RWPE1 (cell line): ENCODE measurements at regions not wholly inside any gene's neighbourhood (a gene's known extent, or its start where the extent isn't known, plus 50 kb on each side); places are given as distances from the start of the nearest gene placed in this dataset.

ENCODE experiments used
- CTCF ChIA-PET: fragments of 350-600 bp; sonication (Branson Sonifier 250); formaldehyde crosslinking; extraction: SDS; loops from one replicate; lab custom pipeline; 2021; lab: Yijun Ruan, JAX
- POLR2A ChIA-PET: fragments of 400-600 bp; formaldehyde crosslinking; extraction: SDS; loops from one replicate; lab custom pipeline; 2020; ENCODE audit warnings: antibody characterized with exemption; ENCODE audit not compliant: low non-redundant PET; lab: Yijun Ruan, JAX
- DNase-seq: peaks from one replicate; pipeline ENCODE4 v3.0.0; 2012; ENCODE audit warnings: low spot score
- H3K27ac ChIP-seq: fragments of 450-650 bp; 2 replicates; pipeline ENCODE4 v1.5.1; 2017
- CTCF ChIP-seq: fragments of 450-650 bp; conservative IDR thresholded peaks from 2 replicates; pipeline ENCODE4 v1.5.1; 2017; ENCODE audit warnings: low read depth, mild to moderate bottlenecking

- H3K27ac ChIP-seq = no peak overlapping the region
- CTCF ChIA-PET = no interaction called here
- TF ChIP-seq CTCF = no peak
- POLR2A ChIA-PET = no interaction called here
- DNase-seq = no peak
These were observed 674.3 kb downstream of the NUP35 start for GRCh38 chr2:183798535-183798934.

- no peak for TF ChIP-seq CTCF
- no peak overlapping the region for H3K27ac ChIP-seq
- ChIA-PET POLR2A (no interaction called here), CTCF (no interaction called here)
- DNase-seq = no peak
These were observed 675.5 kb downstream of the NUP35 start for GRCh38 chr2:183799761-183800160.

- H3K27ac ChIP-seq = no peak overlapping the region
- POLR2A ChIA-PET = no interaction called here
- DNase-seq = no peak
- CTCF ChIA-PET = no interaction called here
- no peak for TF ChIP-seq CTCF
These were observed 679.4 kb downstream of the NUP35 start for GRCh38 chr2:183803596-183803995.

- no peak overlapping the region for H3K27ac ChIP-seq
- CTCF ChIA-PET = interaction anchor here (0.6 kb wide), 1 partner anchor 254 kb away, joined by 3 read pairs; no protein-coding TSS in a partner anchor
- TF ChIP-seq CTCF = no peak
- DNase-seq = no peak
- POLR2A ChIA-PET = no interaction called here
These were observed 683.6 kb downstream of the NUP35 start for GRCh38 chr2:183807870-183808269.

GRCh38 chr2:183809404-183809803 is 685.2 kb downstream of the NUP35 start:
- no peak for DNase-seq
- H3K27ac ChIP-seq = no peak overlapping the region
- ChIA-PET CTCF (no interaction called here), POLR2A (no interaction called here)
- TF ChIP-seq CTCF = no peak

GRCh38 chr2:183811281-183811680 is 687.0 kb downstream of the NUP35 start:
- no peak for TF ChIP-seq CTCF
- ChIA-PET CTCF (no interaction called here), POLR2A (no interaction called here)

GRCh38 chr2:183812091-183812490 is 687.8 kb downstream of the NUP35 start:
- POLR2A ChIA-PET = no interaction called here
- CTCF ChIA-PET = no interaction called here
- H3K27ac ChIP-seq = no peak overlapping the region
- TF ChIP-seq CTCF = no peak
- no peak for DNase-seq

More at GRCh38 chr2:183811281-183811680, 687.0 kb downstream of the NUP35 start:
- no peak for DNase-seq
- no peak overlapping the region for H3K27ac ChIP-seq
